SK-N-SH treated with all-trans-retinoic acid at 6 μM for 48 hours (cell line): ENCODE measurements at regions not wholly inside any gene's neighbourhood (a gene's known extent, or its start where the extent isn't known, plus 50 kb on each side); places are given as distances from the start of the nearest gene placed in this dataset.

Experiments
- ATAC-seq: fragments of 200-7000 bp; cut with Tn5 transposase; 3 replicates; pipeline ENCODE4 v1.9.1; 2020; ENCODE audit warnings: mild to moderate bottlenecking, moderate library complexity
- ARNTL ChIP-seq: fragments of 450-650 bp; formaldehyde crosslinking; IDR thresholded peaks from 2 replicates; pipeline ENCODE4 v1.5.0; 2020; ENCODE audit warnings: low read depth, mild to moderate bottlenecking, moderate library complexity, borderline replicate concordance
- BACH2 ChIP-seq: fragments of 250-450 bp; sonication (Bioruptor Pico); IDR thresholded peaks from 2 replicates; pipeline ENCODE4 v1.9.0; 2021; ENCODE audit warnings: mild to moderate bottlenecking, borderline replicate concordance
- ESRRG ChIP-seq: fragments of 250-450 bp; sonication (Bioruptor Pico); IDR thresholded peaks from 2 replicates; pipeline ENCODE4 v1.6.1; 2021; ENCODE audit warnings: mild to moderate bottlenecking
- GLIS3 ChIP-seq: fragments of 250-450 bp; sonication (Bioruptor Pico); IDR thresholded peaks from 2 replicates; pipeline ENCODE4 v1.5.0; 2020; ENCODE audit warnings: mild to moderate bottlenecking, moderate library complexity
- ISL1 ChIP-seq: fragments of 250-450 bp; sonication (Bioruptor Pico); IDR thresholded peaks from 2 replicates; pipeline ENCODE4 v2.1.2; 2022; ENCODE audit warnings: mild to moderate bottlenecking, moderate library complexity
- OSR1 ChIP-seq: fragments of 250-450 bp; sonication (Bioruptor Pico); IDR thresholded peaks from 2 replicates; pipeline ENCODE4 v1.8.0; 2022; ENCODE audit warnings: moderate library complexity, mild to moderate bottlenecking, inconsistent platforms
- PPARA ChIP-seq: fragments of 250-450 bp; sonication (Bioruptor Pico); IDR thresholded peaks from 2 replicates; pipeline ENCODE4 v1.5.0; 2020; ENCODE audit warnings: mild to moderate bottlenecking, borderline replicate concordance
- TCF4 ChIP-seq: fragments of 250-450 bp; sonication (Bioruptor Pico); IDR thresholded peaks from 2 replicates; pipeline ENCODE4 v1.8.0; 2021; ENCODE audit warnings: mild to moderate bottlenecking, moderate library complexity, borderline replicate concordance
- TOX ChIP-seq: fragments of 250-450 bp; sonication (Bioruptor Pico); IDR thresholded peaks from 2 replicates; pipeline ENCODE4 v1.8.0; 2021; ENCODE audit warnings: mild to moderate bottlenecking, moderate library complexity, borderline replicate concordance
- ZC3H10 ChIP-seq: fragments of 250-450 bp; sonication (Bioruptor Pico); IDR thresholded peaks from 2 replicates; pipeline ENCODE4 v1.5.1; 2021; ENCODE audit warnings: mild to moderate bottlenecking, moderate library complexity
- ZFP3 ChIP-seq: fragments of 250-450 bp; sonication (Bioruptor Pico); IDR thresholded peaks from 2 replicates; pipeline ENCODE4 v1.5.0; 2020; ENCODE audit warnings: mild to moderate bottlenecking, moderate library complexity
- ZFP30 ChIP-seq: fragments of 450-650 bp; formaldehyde crosslinking; IDR thresholded peaks from 2 replicates; pipeline ENCODE4 v1.5.0; 2022; ENCODE audit warnings: mild to moderate bottlenecking, moderate library complexity
- ZNF565 ChIP-seq: fragments of 450-650 bp; formaldehyde crosslinking; conservative IDR thresholded peaks from 2 replicates; pipeline ENCODE4 v1.5.0; 2020; ENCODE audit warnings: low read depth, mild to moderate bottlenecking, moderate library complexity
- ZNF70 ChIP-seq: fragments of 450-650 bp; formaldehyde crosslinking; IDR thresholded peaks from 2 replicates; pipeline ENCODE4 v1.5.0; 2020; ENCODE audit warnings: mild to moderate bottlenecking, moderate library complexity
- ZNF8 ChIP-seq: fragments of 450-650 bp; formaldehyde crosslinking; IDR thresholded peaks from 2 replicates; pipeline ENCODE4 v1.5.0; 2020; ENCODE audit warnings: mild to moderate bottlenecking, moderate library complexity
- TF ChIP-seq, protein P1 (sequence below): fragments of 250-450 bp; sonication (Bioruptor Pico); IDR thresholded peaks from 2 replicates; pipeline ENCODE4 v1.5.1; 2020; ENCODE audit warnings: low read depth, mild to moderate bottlenecking, moderate library complexity
- TF ChIP-seq, protein P2 (sequence below): fragments of 250-450 bp; sonication (Bioruptor Pico); IDR thresholded peaks from 2 replicates; pipeline ENCODE4 v1.8.0; 2020; ENCODE audit warnings: mild to moderate bottlenecking, moderate library complexity, borderline replicate concordance
- TF ChIP-seq, protein P3 (sequence below): fragments of 250-450 bp; sonication (Bioruptor Pico); IDR thresholded peaks from 2 replicates; pipeline ENCODE4 v1.8.0; 2021; ENCODE audit warnings: low read depth, mild to moderate bottlenecking, moderate library complexity, borderline replicate concordance
- TF ChIP-seq, protein P4 (sequence below): fragments of 250-450 bp; sonication (Bioruptor Pico); IDR thresholded peaks from 2 replicates; pipeline ENCODE4 v1.5.1; 2021; ENCODE audit warnings: mild to moderate bottlenecking, moderate library complexity
- TF ChIP-seq, protein P5 (sequence below): fragments of 250-450 bp; sonication (Bioruptor Pico); IDR thresholded peaks from 2 replicates; pipeline ENCODE4 v1.5.0; 2020; ENCODE audit warnings: mild to moderate bottlenecking, moderate library complexity

DNA sequence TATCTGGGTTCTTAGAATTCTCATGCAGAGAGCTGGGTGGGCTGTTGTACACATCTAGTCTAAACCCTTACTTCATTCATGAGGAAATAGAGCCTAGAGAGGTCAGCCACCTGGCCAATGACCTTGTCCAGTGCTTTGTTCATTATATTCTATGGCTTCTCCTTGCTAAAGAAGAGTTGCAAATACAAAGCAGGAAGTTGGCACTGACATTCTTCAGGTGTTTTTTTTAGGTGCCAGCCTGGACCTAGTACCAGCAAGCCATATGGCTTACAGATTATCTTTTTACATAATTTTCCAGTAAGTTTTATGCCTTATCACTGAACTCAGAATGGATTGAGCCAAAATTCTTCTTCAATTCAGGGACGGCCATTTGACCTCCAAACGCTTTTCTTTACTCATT lies 54.7 kb upstream of the PGM2 start:
- TF ChIP-seq PPARA (CRISPR knock-in tag), result no peak
- TF ChIP-seq, protein P1, sequence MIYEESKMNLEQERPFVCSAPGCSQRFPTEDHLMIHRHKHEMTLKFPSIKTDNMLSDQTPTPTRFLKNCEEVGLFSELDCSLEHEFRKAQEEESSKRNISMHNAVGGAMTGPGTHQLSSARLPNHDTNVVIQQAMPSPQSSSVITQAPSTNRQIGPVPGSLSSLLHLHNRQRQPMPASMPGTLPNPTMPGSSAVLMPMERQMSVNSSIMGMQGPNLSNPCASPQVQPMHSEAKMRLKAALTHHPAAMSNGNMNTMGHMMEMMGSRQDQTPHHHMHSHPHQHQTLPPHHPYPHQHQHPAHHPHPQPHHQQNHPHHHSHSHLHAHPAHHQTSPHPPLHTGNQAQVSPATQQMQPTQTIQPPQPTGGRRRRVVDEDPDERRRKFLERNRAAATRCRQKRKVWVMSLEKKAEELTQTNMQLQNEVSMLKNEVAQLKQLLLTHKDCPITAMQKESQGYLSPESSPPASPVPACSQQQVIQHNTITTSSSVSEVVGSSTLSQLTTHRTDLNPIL (CRISPR knock-in tag), result no peak
- ATAC-seq, result no peak

DNA sequence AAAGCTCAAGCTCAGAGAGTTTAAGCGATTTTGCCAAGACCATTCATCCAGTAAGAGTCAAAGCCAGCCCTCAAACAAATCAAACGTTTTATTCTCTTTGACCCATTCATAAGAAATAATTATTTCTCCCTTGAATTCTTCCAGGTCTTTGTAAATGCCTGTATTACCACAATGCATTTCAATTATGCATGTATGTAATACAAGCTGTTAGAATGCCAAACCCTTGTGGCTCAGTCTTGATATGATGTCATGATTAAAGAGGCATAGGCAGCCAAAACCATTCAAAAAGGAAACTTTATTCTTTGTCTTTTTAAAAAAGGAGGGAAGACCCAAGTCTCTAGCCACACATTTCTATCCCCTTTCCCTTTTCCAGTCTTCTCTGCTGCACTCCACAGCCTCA lies 56.5 kb upstream of the PGM2 start:
- ATAC-seq, result no peak
- TF ChIP-seq ZNF8 (CRISPR knock-in tag) (no peak), PPARA (CRISPR knock-in tag) (no peak), ISL1 (CRISPR knock-in tag) (no peak), GLIS3 (no peak), ZC3H10 (CRISPR knock-in tag) (no peak), TOX (CRISPR knock-in tag) (no peak), ESRRG (CRISPR knock-in tag) (no peak), OSR1 (CRISPR knock-in tag) (no peak)

DNA sequence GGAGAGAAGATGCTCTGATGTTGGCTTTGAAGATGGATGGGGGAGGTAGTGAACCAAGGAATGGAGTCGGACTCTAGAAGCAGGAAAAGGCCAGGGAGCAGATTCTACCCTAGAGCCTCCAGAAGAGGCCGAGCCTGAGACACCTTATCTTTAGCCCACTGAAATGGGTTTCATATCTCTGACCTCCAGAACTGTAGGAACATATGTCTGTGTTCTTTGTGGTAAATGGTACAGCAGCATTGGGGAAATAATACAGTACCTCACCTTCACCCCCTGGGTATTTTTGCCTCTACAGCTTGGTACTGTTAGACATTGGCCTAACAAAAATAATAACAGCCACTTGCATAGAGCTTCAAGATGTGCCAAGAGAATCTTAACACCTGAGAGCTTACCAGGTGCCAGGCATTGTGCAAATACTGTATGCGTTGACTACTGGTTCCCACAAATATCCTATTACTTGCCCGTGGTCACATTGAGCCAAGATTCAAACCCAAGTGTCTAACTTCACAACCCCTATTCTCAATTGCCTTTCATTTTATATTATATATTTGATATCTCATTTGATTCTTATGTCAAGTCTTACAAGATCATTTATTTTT lies 57.0 kb upstream of the PGM2 start:
- ATAC-seq, result no peak

DNA sequence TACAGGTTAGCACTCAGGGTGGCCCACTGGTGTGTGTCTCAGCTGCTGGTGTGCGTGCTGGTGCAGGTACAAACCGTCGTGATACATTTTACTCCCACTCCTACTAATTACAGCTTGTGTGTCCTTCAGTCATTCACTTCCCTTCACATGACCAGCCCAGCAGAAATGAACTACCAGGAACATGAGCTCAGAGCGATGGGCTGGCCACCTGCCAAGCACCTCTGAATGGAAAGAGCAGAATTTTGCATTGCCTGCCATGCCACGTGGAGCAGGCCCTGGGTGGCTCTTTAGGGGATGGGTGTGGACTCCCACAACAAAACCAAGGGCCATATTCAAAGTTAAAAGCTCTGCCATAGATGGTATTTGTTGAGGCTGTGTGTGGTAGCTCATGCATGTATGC lies 58.9 kb upstream of the PGM2 start:
- no peak for TF ChIP-seq ZNF70 (CRISPR knock-in tag)
- TF ChIP-seq ZNF565, result no peak
- TF ChIP-seq, protein P2, sequence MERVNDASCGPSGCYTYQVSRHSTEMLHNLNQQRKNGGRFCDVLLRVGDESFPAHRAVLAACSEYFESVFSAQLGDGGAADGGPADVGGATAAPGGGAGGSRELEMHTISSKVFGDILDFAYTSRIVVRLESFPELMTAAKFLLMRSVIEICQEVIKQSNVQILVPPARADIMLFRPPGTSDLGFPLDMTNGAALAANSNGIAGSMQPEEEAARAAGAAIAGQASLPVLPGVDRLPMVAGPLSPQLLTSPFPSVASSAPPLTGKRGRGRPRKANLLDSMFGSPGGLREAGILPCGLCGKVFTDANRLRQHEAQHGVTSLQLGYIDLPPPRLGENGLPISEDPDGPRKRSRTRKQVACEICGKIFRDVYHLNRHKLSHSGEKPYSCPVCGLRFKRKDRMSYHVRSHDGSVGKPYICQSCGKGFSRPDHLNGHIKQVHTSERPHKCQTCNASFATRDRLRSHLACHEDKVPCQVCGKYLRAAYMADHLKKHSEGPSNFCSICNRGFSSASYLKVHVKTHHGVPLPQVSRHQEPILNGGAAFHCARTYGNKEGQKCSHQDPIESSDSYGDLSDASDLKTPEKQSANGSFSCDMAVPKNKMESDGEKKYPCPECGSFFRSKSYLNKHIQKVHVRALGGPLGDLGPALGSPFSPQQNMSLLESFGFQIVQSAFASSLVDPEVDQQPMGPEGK (CRISPR knock-in tag), result no peak
- TF ChIP-seq, protein P3, sequence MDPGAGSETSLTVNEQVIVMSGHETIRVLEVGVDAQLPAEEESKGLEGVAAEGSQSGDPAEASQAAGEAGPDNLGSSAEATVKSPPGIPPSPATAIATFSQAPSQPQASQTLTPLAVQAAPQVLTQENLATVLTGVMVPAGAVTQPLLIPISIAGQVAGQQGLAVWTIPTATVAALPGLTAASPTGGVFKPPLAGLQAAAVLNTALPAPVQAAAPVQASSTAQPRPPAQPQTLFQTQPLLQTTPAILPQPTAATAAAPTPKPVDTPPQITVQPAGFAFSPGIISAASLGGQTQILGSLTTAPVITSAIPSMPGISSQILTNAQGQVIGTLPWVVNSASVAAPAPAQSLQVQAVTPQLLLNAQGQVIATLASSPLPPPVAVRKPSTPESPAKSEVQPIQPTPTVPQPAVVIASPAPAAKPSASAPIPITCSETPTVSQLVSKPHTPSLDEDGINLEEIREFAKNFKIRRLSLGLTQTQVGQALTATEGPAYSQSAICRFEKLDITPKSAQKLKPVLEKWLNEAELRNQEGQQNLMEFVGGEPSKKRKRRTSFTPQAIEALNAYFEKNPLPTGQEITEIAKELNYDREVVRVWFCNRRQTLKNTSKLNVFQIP, result no peak
- TF ChIP-seq ZFP3 (CRISPR knock-in tag), result no peak
- TF ChIP-seq, protein P1 (CRISPR knock-in tag), result no peak
- no peak for TF ChIP-seq OSR1 (CRISPR knock-in tag)
- no peak for TF ChIP-seq ZFP30 (CRISPR knock-in tag)
- ATAC-seq, result no peak

More for the DNA sequence above, 57.0 kb upstream of the PGM2 start:
- TF ChIP-seq ISL1 (CRISPR knock-in tag), result no peak
- no peak for TF ChIP-seq ZFP3 (CRISPR knock-in tag)
- TF ChIP-seq, protein P3, result no peak
- TF ChIP-seq TOX (CRISPR knock-in tag), result no peak
- TF ChIP-seq ZFP30 (CRISPR knock-in tag), result no peak
- TF ChIP-seq, protein P1 (CRISPR knock-in tag), result no peak
- no peak for TF ChIP-seq ZC3H10 (CRISPR knock-in tag)
- TF ChIP-seq ZNF565, result no peak
- no peak for TF ChIP-seq TCF4 (CRISPR knock-in tag)
- no peak for TF ChIP-seq ZNF8 (CRISPR knock-in tag)

DNA sequence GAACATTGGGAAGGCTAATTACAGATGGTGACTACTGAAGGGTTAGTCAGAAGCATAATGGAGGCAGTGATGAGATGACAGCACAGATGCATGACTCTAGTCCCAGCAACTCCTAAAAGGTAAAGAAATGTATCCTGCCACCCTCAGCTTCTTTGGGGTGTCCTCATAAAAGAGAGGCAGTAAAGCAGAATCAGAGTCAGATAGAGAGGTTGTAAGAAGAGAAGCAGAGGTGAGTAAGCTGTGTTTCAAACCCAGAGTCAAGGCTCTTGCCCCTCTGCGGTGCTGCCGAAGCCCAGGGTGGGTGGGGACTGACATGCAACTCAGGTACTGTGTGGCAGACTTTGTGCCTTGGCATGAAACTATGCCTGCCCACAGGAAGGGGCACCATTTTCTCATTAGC lies 59.5 kb upstream of the PGM2 start:
- no peak for ATAC-seq
- TF ChIP-seq, protein P4, sequence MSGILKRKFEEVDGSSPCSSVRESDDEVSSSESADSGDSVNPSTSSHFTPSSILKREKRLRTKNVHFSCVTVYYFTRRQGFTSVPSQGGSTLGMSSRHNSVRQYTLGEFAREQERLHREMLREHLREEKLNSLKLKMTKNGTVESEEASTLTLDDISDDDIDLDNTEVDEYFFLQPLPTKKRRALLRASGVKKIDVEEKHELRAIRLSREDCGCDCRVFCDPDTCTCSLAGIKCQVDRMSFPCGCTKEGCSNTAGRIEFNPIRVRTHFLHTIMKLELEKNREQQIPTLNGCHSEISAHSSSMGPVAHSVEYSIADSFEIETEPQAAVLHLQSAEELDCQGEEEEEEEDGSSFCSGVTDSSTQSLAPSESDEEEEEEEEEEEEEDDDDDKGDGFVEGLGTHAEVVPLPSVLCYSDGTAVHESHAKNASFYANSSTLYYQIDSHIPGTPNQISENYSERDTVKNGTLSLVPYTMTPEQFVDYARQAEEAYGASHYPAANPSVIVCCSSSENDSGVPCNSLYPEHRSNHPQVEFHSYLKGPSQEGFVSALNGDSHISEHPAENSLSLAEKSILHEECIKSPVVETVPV (CRISPR knock-in tag), result no peak
- TF ChIP-seq PPARA (CRISPR knock-in tag) (no peak), ARNTL (no peak), ZNF565 (no peak), ZNF8 (CRISPR knock-in tag) (no peak), ZFP3 (CRISPR knock-in tag) (no peak), BACH2 (CRISPR knock-in tag) (no peak)
- TF ChIP-seq, protein P5, sequence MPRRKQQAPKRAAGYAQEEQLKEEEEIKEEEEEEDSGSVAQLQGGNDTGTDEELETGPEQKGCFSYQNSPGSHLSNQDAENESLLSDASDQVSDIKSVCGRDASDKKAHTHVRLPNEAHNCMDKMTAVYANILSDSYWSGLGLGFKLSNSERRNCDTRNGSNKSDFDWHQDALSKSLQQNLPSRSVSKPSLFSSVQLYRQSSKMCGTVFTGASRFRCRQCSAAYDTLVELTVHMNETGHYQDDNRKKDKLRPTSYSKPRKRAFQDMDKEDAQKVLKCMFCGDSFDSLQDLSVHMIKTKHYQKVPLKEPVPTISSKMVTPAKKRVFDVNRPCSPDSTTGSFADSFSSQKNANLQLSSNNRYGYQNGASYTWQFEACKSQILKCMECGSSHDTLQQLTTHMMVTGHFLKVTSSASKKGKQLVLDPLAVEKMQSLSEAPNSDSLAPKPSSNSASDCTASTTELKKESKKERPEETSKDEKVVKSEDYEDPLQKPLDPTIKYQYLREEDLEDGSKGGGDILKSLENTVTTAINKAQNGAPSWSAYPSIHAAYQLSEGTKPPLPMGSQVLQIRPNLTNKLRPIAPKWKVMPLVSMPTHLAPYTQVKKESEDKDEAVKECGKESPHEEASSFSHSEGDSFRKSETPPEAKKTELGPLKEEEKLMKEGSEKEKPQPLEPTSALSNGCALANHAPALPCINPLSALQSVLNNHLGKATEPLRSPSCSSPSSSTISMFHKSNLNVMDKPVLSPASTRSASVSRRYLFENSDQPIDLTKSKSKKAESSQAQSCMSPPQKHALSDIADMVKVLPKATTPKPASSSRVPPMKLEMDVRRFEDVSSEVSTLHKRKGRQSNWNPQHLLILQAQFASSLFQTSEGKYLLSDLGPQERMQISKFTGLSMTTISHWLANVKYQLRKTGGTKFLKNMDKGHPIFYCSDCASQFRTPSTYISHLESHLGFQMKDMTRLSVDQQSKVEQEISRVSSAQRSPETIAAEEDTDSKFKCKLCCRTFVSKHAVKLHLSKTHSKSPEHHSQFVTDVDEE (CRISPR knock-in tag), result no peak
